ENCODE measurements at regions not wholly inside any gene's neighbourhood (a gene's known extent, or its start where the extent isn't known, plus 50 kb on each side); places are given as distances from the start of the nearest gene placed in this dataset.

GRCh38 chr2:67251741-67252140, 145.4 kb upstream of the ETAA1 start:
- no peak for DNase-seq

GRCh38 chr2:67255933-67256615, 141.1 kb upstream of the ETAA1 start:
- no peak for DNase-seq

- DNase-seq: no peak
These were observed 140.2 kb upstream of the ETAA1 start for GRCh38 chr2:67256892-67257291.

GRCh38 chr2:67258122-67258521, 139.0 kb upstream of the ETAA1 start:
- no peak for DNase-seq

GRCh38 chr2:67258831-67259230, 138.3 kb upstream of the ETAA1 start:
- no peak for DNase-seq

GRCh38 chr2:67259556-67260342, 137.4 kb upstream of the ETAA1 start:
- peak in 2 of 14 donors; percentile 0 to 72 for DNase-seq

GRCh38 chr2:67260343-67261277, 136.5 kb upstream of the ETAA1 start:
- DNase-seq: peak in 1 of 14 donors; percentile 51

- DNase-seq: no peak
These were observed 129.9 kb upstream of the ETAA1 start for GRCh38 chr2:67267241-67267640.

- no peak for DNase-seq
These were observed 128.3 kb upstream of the ETAA1 start for GRCh38 chr2:67268797-67269196.

GRCh38 chr2:67272195-67272594, 124.9 kb upstream of the ETAA1 start:
- no peak for DNase-seq

- no peak for DNase-seq
These were observed 119.7 kb upstream of the ETAA1 start for GRCh38 chr2:67277450-67277849.

GRCh38 chr2:67281101-67281500, 116.0 kb upstream of the ETAA1 start:
- DNase-seq: no peak

GRCh38 chr2:67283641-67284040, 113.5 kb upstream of the ETAA1 start:
- no peak for DNase-seq

- no peak for DNase-seq
These were observed 110.0 kb upstream of the ETAA1 start for GRCh38 chr2:67286981-67287759.

GRCh38 chr2:67289271-67289670, 107.9 kb upstream of the ETAA1 start:
- DNase-seq: no peak

- DNase-seq: no peak
These were observed 107.2 kb upstream of the ETAA1 start for GRCh38 chr2:67289921-67290371.

GRCh38 chr2:67290451-67291290, 106.5 kb upstream of the ETAA1 start:
- no peak for DNase-seq

- no peak for DNase-seq
These were observed 102.9 kb upstream of the ETAA1 start for GRCh38 chr2:67294218-67294617.

- no peak for DNase-seq
These were observed 101.7 kb upstream of the ETAA1 start for GRCh38 chr2:67295406-67295805.

- peak in 1 of 14 donors; percentile 21 for DNase-seq
These were observed 101.3 kb upstream of the ETAA1 start for GRCh38 chr2:67295851-67296250.

GRCh38 chr2:67304300-67304890, 92.7 kb upstream of the ETAA1 start:
- DNase-seq: no peak

All from C1 segment of cervical spinal cord (tissue), 14 donors.